ENCODE measurements at regions not wholly inside any gene's neighbourhood (a gene's known extent, or its start where the extent isn't known, plus 50 kb on each side); places are given as distances from the start of the nearest gene placed in this dataset.

DNA sequence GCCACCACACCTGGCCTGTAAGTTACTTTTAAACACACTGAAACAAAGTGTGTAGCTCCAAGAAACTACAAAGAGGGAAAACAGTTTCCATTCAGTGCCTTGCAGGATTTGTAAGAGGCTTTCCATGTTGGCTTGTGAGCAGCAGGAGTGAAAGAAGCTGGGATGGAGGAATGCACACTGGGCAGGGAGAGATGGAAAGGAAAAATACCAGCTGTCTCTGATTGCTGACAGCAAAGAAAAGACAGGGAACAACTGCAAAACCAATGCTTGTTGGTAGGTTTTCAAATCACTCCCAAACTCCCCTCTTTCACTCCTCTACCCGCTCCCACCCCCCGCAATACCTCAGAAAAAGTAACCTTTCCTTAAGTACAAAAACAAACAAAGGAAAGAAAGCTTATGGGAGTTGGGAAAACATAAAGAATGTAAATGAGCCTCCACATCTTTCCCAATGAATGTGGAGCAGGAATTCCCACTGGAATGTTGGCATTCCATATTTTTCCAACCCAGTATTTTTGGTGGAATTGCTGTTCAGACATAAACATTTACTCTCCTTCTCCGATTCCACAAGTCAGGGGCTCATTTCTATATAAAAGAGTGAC lies 166.1 kb downstream of the THBS2 start:
- no peak for TF ChIP-seq POLR2A (IDR thresholded peaks at IDR 0.05; ENCODE audit: low read depth, low read length)
- TF ChIP-seq POLR2AphosphoS5 (IDR thresholded peaks at IDR 0.05; ENCODE audit: low read depth, low read length) = no peak

All from GM12892 (cell line).